ENCODE measurements at regions not wholly inside any gene's neighbourhood (a gene's known extent, or its start where the extent isn't known, plus 50 kb on each side); places are given as distances from the start of the nearest gene placed in this dataset.
"Not testable (repeated sequence)": the region's sequence is repeated elsewhere in the genome, so short reads cannot be mapped to it uniquely, and the experiment has no call there.

DNA sequence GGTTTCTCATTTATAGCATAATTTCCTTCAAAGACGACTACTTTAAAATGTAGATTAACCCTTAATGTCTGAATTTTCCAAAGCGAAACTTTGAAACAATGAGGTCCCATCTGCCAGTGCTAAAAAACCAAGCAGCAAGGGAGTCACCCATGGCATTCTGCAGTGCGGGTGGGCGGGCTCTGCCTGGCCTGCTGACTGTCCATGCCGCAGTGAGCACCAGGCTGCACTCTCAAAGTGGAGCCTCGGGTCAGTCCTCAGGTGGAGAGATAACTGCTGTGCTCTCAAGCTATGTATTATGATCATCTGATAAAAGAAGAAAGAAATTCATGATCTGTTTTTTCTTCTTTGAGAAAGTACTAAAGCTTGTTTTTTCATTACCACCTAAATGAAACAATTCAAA lies 581.6 kb downstream of the CETN3 start:
- no peak for DNase-seq

DNA sequence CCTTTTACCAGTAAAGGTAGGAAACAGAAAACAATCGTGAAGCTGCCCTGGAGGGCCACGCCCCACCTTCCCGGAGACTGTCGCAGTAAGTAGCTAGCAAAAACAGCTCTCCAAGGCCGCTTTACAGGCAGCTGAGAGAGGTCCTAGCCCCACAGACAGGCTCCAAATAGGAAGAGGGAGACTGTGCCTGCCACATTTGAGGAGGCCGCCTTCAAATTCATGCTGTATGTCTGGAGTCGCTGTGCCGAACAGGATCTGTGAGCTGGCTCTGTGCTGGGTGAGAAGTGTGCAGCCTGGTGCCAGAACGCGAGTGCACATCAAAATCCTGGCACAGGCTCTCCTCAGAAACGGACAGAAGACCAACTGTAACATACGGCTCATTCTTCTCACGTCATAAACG lies 582.2 kb downstream of the CETN3 start:
- no peak for DNase-seq

DNA sequence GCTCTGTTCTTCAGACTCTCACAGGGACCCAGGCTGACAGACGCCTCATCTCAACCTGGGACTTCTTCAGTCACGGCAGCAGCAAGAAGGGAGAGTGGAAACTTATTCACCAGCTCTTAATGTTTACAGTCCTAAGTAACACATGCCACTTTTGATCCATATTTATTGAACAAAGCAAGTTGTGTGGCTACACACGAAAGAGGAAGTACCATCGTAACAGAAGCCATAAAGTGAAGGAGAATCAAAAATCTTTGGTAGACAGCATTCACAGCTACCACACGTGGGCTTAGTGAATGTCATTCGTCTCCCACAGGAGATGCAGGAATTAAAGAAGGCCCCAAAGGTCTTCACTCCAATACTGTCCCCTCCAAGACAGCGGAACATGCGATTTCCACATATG lies 582.6 kb downstream of the CETN3 start:
- no peak for DNase-seq

DNA sequence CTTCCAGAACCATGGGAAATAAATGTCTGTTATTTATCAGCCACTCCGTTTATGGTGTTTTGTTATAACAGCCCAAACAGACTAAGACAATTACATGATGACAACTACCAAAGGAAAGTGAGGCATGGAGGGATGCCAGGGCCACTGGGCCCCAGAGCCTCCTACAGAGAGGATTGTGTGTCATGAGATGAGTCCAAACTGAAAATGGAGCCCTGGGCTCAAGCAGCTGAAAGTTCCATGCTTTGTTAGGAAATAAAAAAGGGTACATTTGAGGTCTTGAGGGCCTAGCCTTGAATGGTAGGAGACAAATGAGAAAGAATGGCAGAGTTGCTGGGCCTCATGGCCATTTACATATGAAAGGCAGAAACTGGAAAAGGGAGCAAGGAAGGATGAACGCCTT lies 586.5 kb downstream of the CETN3 start:
- DNase-seq = no peak

DNA sequence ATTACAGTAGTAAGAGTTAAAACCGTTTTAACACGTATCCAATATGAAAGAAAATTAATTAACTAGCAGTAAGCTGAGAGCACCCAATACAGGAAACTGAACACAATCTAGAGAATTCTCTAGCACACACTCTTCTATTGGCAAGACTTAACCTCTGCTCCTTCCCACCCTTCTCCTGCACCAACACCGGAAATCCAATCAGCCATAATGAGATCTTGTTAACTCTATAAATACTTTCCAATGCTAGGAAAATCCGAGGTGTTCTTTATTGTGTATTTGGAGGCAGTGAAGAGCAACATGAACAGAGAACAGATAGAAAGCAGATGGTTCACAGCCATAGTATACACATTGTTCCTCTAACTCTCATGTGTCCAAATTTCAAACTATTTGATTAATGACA lies 591.7 kb downstream of the CETN3 start:
- DNase-seq = no peak

DNA sequence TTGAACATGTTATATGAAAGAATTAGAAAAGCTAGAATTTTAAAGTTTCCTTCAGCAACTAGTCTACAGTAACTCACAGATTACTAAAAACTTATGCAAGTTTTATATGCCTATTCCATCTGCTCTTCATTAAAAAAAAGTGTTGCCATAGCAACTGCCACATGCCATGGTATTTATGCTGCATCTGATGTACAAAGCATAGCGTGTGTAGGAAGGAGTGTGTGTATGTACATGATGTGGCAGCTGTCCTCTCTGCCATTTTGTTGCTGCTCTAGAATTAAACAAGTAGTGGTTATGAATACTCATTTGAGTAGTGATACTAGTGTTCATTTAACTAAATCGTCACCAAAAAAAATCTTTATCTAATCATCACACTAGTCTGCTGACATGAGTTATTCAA lies 593.5 kb downstream of the CETN3 start:
- no peak for DNase-seq

DNA sequence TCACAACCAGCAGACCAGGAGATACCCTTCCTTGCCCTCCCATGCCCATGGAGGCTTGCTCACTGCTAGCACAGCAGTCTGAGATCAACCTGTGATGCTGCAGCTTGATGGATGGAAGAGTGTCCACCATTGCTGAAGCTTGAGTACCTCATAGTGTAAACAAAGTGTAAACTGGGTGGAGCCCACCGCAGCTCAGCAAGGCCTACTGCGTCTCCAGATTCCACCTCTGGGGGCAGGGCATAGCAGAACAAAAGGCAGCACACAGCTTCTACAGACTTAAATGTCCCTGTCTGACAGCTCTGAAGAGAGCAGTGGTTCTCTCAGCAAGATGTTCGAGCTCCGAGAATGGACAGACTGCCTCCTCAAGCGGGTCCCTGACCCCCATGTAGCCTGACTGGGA lies 608.8 kb downstream of the CETN3 start:
- not testable (repeated sequence) for DNase-seq

DNA sequence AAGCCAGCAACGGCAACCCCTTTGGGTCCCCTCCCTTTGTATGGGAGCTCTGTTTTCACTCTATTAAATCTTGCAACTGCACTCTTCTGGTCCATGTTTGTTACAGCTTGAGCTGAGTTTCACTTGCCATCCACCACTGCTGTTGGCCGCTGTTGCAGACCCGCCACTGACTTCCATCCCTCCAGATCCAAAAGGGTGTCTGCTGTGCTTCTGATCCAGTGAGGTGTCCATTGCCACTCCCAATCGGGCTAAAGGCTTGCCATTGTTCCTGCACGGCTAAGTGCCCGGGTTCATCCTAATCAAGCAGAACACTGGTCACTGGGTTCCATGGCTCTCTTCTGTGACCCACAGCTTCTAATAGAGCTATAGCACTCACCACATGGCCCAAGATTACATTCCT lies 615.1 kb downstream of the CETN3 start:
- not testable (repeated sequence) for DNase-seq

DNA sequence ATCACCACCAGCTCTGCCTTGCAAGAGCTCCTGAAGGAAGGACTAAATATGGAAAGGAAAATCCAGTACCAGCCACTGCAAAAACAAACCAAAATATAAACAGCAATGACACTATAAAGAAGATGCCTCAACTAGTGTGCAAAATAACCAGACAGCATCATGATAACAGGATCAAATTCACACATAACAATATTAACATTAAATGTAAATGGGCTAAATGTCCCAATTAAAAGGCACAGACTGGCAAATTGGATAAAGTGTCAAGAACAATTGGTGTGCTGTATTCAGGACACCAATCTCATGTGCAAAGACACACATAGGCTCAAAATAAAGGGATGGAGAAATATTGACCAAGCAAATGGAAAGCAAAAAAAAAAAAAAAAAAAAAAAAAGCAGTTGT lies 629.8 kb downstream of the CETN3 start:
- not testable (repeated sequence) for DNase-seq

DNA sequence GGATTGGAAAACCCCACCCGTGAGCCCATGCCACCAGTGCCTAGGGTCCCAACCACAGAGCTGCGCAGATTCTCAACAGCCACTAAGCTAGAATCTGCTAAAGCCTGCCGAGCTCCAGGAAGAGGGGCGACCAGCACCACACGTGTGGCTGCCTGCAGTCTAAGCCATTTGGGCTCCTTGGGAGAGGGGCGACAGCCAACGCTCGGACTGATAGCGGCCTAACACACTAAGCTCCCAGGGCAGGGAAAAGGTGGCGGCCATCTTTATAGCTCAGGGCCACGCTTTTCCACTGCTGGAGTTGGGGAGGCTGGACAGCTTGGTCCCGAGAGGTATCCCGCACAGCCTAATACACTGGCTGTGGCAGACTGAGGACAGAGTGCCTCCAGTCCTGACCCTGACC lies 631.8 kb downstream of the CETN3 start:
- DNase-seq = no peak

DNA sequence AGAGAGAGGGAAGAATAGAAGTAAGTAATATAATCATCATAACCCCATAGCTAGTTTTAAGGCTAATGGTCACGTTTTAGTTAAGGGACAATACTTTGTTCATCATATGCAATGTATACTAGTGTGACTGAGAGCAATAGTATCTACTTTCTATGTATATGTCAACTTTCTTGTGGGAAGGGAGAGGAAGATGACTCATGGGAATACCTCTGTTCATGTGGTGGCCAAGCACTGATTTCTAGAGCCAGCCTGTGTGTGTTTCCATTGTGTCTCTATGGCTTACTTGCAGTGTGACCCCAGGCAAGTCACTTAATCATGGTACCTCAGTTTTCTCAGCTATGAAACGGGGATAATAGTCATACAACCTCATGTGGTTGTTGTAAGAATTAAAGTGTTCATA lies 639.6 kb downstream of the CETN3 start:
- no peak for DNase-seq

DNA sequence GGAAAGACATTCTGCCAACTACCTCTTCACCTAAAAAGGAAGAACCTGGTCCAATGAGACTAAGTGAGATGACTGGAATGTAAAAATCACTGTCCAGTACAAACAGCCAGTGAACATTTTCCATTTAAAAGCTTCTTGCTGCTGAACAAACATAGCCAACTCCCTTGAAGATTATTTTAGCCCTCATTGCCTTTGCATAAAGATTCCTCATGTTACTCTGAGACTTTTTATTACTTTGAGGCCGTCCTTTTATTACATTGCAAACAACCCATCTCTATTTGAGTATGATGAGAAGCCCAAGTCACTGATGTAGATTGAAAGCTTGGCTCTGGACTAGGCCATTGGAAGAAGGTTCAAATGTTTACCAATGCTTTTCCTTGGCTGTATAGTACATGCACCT lies 649.8 kb downstream of the CETN3 start:
- no peak for DNase-seq

DNA sequence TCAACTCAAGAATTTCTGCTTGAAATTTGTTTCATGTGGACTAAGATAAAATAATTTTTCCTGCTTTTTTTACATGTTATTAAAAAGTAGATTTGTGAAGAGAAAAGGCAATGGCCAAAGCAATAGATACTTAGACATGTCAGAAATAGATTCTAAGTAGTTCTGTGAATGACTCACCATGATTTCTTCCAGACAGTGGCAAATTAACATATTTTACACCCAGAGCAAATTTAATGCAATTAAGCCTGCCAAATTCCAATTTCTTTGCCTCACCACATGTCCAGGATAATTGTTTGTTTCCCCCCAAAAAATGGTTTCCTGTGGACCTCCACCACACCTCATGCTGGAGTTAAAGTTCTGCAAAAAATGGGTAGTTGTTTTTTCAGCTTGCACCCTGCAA lies 651.4 kb downstream of the CETN3 start:
- no peak for DNase-seq

DNA sequence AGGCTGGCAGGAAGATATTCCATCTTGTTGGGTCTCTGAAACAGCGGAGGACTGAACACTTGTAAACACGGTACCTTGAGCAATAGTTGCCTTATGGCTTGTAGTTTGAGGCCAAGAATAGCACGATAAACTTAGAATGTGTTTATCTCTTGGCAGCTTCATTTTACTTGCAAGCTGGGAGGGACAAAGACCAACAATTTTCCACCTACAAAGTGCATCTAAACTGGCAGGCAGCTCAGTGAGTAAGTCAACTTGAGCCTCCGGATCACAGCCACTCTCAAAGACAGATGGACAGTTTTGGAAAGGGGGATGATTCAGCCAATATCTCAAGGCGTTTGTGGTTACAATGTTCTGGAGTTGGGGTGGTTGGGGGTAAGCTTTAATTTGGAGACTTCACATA lies 652.6 kb downstream of the CETN3 start:
- DNase-seq = no peak

DNA sequence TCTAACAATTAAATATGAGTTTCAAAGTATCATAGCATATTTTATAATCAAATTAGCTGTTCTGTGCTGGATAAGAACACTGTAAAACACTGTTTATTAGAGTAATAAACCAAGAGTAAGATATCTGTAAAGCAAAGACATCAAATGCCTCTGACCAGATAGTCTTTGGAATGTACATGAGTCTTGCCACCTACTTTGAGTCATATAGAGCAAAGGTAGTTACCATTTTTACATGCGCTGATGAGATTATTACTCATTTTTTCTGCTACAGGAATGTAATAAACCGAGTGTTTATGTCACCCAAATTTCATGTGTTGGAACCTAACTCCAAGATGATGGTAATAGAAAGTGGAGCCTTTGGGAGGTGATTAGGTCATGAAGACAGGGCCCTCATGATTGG lies 654.5 kb downstream of the CETN3 start:
- no peak for DNase-seq

DNA sequence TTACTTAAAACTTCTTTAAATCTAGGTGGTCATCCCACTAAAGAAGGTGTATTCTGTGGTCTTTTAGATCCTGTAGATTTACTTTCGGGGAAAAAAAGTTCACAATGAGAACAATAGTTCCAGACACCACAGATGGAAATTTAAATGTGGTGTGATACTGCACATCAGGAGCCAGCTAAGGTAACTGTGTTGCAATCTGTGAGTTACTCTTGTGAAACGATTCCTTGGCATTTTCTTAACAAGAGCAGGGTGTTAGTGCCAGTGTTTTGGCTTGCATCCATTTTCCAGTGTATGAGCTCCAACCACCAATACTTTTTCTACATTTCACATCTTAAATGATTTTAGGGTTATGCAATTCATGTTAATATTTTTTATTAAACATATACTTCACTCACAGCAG lies 674.5 kb downstream of the CETN3 start:
- DNase-seq = peak; percentile 51 to 65

DNA sequence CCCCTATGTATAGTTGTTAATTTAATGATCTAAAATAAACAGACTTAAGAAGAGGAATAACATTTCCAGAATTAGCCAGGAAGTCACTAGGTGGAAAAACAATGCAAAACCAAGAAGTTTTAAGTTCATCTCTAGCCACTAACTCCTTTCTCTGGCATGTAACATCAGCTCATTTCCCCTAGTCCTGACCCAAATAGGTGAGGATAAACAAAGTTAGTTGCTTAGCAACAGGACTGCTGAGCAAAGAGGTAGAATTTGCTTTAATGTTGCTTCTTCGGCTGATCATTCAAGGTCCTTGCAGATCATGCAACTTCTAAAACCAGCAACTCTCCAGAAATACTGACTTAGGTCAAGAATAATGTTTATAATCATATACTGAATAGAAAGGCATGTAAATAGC lies 675.8 kb downstream of the CETN3 start:
- DNase-seq = no peak

DNA sequence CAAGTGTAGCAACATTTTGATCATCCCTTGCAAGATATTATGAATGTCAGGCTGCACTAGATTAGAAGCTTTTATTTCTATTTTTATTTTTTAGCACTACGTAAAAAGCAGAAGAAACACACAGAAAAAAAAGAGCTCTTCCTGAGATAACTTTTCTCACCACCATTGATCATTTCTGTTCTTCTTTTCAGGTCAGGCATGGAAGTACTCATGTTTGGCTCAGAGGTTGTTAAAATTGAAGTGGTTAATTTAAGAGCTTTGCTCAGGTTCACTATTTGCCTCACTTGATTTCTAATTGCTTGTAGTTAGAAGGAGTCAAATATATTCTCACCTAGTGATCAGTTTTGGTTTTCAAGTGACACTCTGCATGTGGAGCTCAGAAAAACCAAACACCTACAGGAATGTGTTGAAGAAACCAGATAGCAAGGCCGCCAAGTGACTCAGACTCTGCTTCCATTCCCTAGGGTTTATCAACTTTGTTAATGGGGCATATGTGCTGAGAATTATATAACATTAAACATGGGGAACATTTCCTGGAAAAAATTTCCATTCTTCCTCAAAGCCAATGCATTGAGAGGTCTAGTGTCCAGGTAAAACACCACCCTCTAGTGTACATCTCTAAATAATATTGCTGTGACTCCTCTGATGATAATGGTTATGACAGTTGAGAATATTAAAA lies 679.8 kb downstream of the CETN3 start:
- DNase-seq = no peak

DNA sequence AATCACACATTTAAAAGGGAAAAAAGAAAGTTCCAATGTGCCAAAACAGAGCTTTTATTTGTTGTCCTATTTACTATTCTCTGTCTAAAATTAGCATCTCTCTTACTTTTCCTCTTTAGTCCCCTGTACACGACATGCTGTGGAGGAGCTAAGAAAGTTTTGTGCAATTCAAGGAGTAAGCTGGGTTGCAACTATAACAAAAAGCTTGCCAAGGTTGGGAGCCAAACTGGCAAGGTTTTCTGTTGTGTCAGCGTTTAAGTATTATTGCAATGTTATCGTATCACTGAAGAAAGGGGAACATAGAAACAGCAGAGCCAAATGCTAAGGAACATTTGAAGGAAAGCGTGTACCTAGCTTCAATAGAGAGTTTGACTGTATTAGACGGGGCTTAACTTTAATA lies 680.8 kb downstream of the CETN3 start:
- DNase-seq = no peak

DNA sequence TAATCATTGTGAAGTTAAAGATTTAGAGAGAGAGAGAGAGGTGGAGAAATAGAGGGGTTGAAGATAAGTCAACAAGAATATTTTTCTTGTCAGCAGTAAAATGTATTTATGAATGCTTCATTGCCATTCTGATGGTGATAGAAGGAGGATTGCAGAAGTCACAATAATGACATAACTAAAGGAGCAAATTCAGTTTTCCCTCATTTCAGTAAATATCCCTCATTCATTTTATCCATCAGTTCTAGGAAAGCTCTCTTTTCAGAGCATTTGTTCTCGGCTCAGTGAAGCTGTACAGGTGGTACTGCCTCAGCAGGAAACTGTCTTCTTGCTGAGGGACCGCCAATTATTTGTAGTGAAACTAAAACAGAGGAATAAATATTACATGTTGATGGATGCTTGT lies 681.4 kb downstream of the CETN3 start:
- no peak for DNase-seq

DNA sequence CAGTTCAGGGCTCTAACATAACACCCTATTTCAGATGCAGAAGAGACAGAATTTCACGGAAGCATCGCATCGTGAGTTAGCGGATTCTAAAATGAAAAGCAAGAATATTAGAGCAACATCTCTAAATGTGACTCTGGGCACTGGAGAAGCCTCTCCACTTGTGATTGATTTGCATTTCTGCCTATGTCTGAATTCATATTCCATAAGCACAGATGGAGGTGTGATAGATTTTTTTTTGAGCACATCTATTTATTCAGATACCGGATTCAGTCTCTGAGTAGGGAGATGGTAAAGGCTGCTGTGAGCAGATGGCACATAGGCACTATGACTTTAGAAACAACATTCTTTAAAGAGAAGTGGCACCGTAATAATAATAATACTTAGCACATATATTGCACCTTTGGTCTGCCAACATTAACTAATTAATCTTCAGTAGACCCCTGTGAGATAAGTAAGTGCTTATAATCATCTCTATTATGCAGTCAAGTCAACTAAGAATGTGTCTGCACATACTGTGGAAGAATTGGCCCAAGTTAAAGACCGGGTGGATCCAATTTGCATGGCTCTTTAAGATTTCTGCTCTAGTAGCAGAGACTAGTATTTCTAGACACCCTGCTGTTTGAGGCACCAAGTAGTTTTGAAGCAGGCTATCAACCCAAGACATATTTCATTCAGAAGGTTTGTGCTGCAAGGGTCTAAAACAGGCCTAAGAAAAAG lies 685.0 kb downstream of the CETN3 start:
- DNase-seq = no peak

DNA sequence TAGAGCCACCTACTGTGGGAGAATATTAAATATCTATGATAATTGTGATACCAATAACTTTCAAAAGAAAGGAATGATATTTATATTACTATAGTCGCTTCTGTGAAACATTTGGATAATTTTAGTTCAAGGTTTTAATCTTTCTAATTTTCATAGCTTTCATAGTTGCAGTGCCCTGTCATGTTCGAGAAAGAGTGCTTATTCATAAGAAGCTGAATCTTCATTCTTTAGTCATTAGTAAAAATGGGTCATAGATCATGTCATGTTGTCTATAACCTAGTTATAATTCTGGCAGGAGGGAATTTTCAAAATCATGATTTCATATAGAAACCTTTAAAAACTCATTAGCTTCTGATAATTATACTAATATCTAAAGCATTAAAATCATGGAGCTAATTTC lies 685.6 kb downstream of the CETN3 start:
- DNase-seq = no peak

DNA sequence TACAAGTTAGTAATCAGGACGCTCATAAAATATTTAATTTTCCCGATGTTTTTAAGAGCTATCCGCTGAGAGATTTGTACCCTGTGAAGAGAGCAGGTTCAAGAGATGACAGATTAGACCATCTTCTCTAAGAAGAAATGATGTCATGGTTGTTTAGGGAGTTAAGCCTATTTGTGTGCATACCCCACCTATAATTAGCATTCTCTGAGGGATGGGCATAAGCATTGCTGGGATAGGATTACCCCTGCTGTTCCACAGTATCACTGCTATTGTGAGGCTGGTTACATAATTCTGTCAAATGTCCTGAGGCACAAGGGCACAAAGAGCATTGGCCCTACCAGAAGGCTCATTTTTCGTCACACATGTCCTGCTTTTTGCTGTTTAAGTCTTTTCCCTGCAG lies 687.0 kb downstream of the CETN3 start:
- no peak for DNase-seq

DNA sequence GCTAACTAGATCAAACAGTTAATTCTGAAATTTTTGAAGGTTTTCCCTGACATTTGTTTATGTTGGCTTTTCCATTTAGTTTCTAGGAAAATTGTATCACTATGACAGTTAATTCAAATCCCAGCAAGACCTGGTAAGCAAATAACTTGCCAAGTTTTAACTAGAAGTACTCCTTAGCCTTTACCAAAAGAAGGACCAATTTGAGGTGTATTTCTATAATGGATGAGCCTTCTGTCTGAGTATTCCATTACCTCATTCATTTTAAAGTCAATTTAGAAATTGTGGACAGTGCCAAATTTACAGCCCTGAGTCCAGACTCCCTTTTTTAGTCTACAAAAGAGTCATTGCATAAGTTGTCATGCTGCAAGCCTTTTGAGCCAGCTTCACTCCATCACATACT lies 687.6 kb downstream of the CETN3 start:
- no peak for DNase-seq

DNA sequence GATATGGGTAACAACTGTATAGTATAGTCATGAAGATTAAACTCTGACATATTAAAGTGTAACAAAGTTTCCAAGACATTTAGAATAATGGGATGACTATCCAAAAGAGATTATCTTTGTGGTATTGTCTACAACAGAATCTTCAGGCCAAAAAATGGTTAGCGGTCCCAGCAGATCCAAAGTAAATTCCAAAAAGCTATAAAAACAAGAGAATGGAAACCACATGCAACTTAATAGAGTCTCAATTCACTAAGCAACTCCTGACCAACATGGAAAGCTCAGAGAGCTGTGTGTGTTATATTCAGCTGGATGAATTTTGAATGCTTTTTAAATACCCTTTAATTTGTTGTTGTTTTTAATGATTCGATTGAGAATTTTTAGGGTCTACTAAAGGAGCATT lies 688.2 kb downstream of the CETN3 start:
- DNase-seq = no peak

Measured in AML-193 (cell line).